ENCODE measurements at regions not wholly inside any gene's neighbourhood (a gene's known extent, or its start where the extent isn't known, plus 50 kb on each side); places are given as distances from the start of the nearest gene placed in this dataset.

GRCh38 chr15:46856839-46857502 lies 860.3 kb upstream of the SEMA6D start:
- Histone ChIP-seq H3K9me3 (ENCODE audit: control insufficient read depth, insufficient read depth, low read length) (peaks cover 5% of the 10 kb centered on the region), H4K20me1 (ENCODE audit: insufficient read depth, low read length) (no peaks in the 10 kb centered on the region), H3K56ac (ENCODE audit: extremely low read depth, insufficient read depth, low read length) (no peak overlapping the region), H3K23ac (ENCODE audit: low read depth, low read length) (no peak overlapping the region), H3K36me3 (ENCODE audit: control insufficient read depth, insufficient read depth, low read length) (no peaks in the 10 kb centered on the region), H2BK20ac (ENCODE audit: low read depth, low read length) (no peak overlapping the region), H2AK9ac (replicated peaks; ENCODE audit: low read depth, low read length, poor library complexity) (no peak overlapping the region), H3K9me1 (ENCODE audit: insufficient read depth, low read length) (no peaks in the 10 kb centered on the region), H3K4me1 (ENCODE audit: control insufficient read depth, insufficient read depth, low read length) (no peaks in the 10 kb centered on the region), H2AFZ (replicated peaks; ENCODE audit: low read length, poor library complexity) (no peak overlapping the region), H4K91ac (ENCODE audit: insufficient read depth, low read depth, low read length) (no peak overlapping the region), H3K27ac (ENCODE audit: insufficient read depth, low read length) (no peak overlapping the region), H2BK15ac (ENCODE audit: low read depth, low read length) (no peak overlapping the region), H2AK5ac (ENCODE audit: low read depth, low read length) (no peak overlapping the region), H2BK5ac (ENCODE audit: low read depth, low read length, poor library complexity, severe bottlenecking) (no peak overlapping the region), H3K4ac (ENCODE audit: low read depth, low read length) (no peak overlapping the region), H3K4me3 (ENCODE audit: insufficient read depth, low read depth, low read length) (no peak overlapping the region), H4K5ac (ENCODE audit: low read depth, low read length) (no peak overlapping the region), H3K4me2 (ENCODE audit: low read depth, low read length) (no peak overlapping the region), H3K18ac (ENCODE audit: low read depth, low read length) (no peak overlapping the region), H3K79me1 (ENCODE audit: low read depth in 1 of 2, low read length in 2 of 2) (no peaks in the 10 kb centered on the region), H3K27me3 (ENCODE audit: control insufficient read depth, insufficient read depth, low read length) (no peaks in the 10 kb centered on the region), H4K8ac (ENCODE audit: low read depth in 2 of 2, low read length in 2 of 2) (no peak overlapping the region), H3K9ac (ENCODE audit: low read depth, low read length) (no peak overlapping the region), H3K14ac (replicated peaks; ENCODE audit: low read depth, low read length) (no peak overlapping the region), H2BK120ac (ENCODE audit: low read depth, low read length) (no peak overlapping the region)
- intact Hi-C loops (cut with micrococcal nuclease): no loop called here
- ChIA-PET CTCF (no interaction called here), POLR2A (ENCODE audit: unreplicated experiment) (no interaction called here)
- in situ Hi-C loops (cut with MboI; ENCODE audit: low sequenced_read_pairs): no loop called here
- BruUV-seq (replicated peaks): no TSS peak
- DNase-seq: no peak
- dilution Hi-C loops (cut with HindIII; ENCODE audit: low sequenced_read_pairs, unreplicated experiment): no loop called here
- TF ChIP-seq FOS (IDR thresholded peaks at IDR 0.05; ENCODE audit: low read depth, low read length) (no peak), MXI1 (IDR thresholded peaks at IDR 0.05; ENCODE audit: borderline replicate concordance, low read depth, low read length) (no peak), RAD21 (IDR thresholded peaks at IDR 0.05; ENCODE audit: low read length) (no peak), NFE2L2 (IDR thresholded peaks at IDR 0.05; ENCODE audit: low read depth, low read length) (no peak), SMC3 (IDR thresholded peaks at IDR 0.05; ENCODE audit: low read depth, low read length) (no peak)
- no peak for ATAC-seq (ENCODE audit: low read depth)
- WGBS, 2 experiments (ENCODE audit: extremely low coverage in 2 of 2, insufficient read length in 1 of 2): no CpG with 5 or more reads among the region's 6 CpGs

Measured in IMR-90 (cell line).